SK-N-SH (cell line): ENCODE measurements at regions not wholly inside any gene's neighbourhood (a gene's known extent, or its start where the extent isn't known, plus 50 kb on each side); places are given as distances from the start of the nearest gene placed in this dataset.

Experiments
- CTCF ChIA-PET: fragments of 300-600, 350-600 bp; formaldehyde crosslinking; extraction: SDS; loops from one replicate; lab custom pipeline; 2021; lab: Yijun Ruan, JAX
- POLR2A ChIA-PET: fragments of 350-600 bp; sonication (Branson Sonifier 250); formaldehyde crosslinking; extraction: SDS; loops from one replicate; lab custom pipeline; 2020; ENCODE audit warnings: antibody characterized with exemption, inconsistent platforms; lab: Yijun Ruan, JAX
- DNase-seq: peaks from one replicate; pipeline ENCODE4 v3.0.0; 2012
- H2AFZ ChIP-seq: fragments of 200-600 bp; sonication (generic); 2 replicates; pipeline ENCODE4 v1.8.1; 2016; ENCODE audit warnings: antibody characterized with exemption, mild to moderate bottlenecking, low read depth
- H3F3A ChIP-seq: fragments of 200-600 bp; sonication (generic); replicated peaks from 2 replicates; pipeline ENCODE3; 2016; ENCODE audit warnings: antibody characterized with exemption, mild to moderate bottlenecking; ENCODE audit not compliant: insufficient read depth
- H3K27ac ChIP-seq, 2 experiments: fragments of 200-500 bp in 1 of 2; fragments of 200-600 bp in 1 of 2; sonication (Bioruptor generic) in 1 of 2; sonication (generic), shearing (Covaris generic) in 1 of 2; 2 replicates each; pipeline versions ENCODE4 v1.5.1 to v1.6.1; 2014 to 2016; ENCODE audit warnings: low read depth in 2 of 2, inconsistent platforms in 1 of 2, low read length in 1 of 2, mild to moderate bottlenecking in 1 of 2, mixed read lengths in 1 of 2
- H3K27me3 ChIP-seq: fragments of 200-600 bp; sonication (generic), shearing (Covaris generic); 2 replicates; pipeline ENCODE4 v1.6.1; 2016; ENCODE audit warnings: mixed run types; ENCODE audit not compliant: insufficient read depth
- H3K36me3 ChIP-seq, 2 experiments: fragments of 200-500 bp in 1 of 2; fragments of 200-600 bp in 1 of 2; sonication (Bioruptor generic) in 1 of 2; sonication (generic) in 1 of 2; replicated peaks in 1 of 2; 2 replicates each; pipeline versions ENCODE3 to v1.5.1; 2014 to 2016; ENCODE audit warnings: low read length in 1 of 2, mild to moderate bottlenecking in 1 of 2; ENCODE audit not compliant: insufficient read depth in 2 of 2, control insufficient read depth in 1 of 2
- H3K4me1 ChIP-seq, 2 experiments: fragments of 200-500 bp in 1 of 2; fragments of 200-600 bp in 1 of 2; sonication (Bioruptor generic) in 1 of 2; sonication (generic), shearing (Covaris generic) in 1 of 2; 2 replicates each; pipeline versions ENCODE4 v1.5.1 to v1.6.1; 2014 to 2016; ENCODE audit warnings: low read depth in 1 of 2, low read length in 1 of 2, mixed run types in 1 of 2; ENCODE audit not compliant: insufficient read depth in 2 of 2, control insufficient read depth in 1 of 2
- H3K4me2 ChIP-seq: fragments of 200-600 bp; sonication (generic), shearing (Covaris generic); 2 replicates; pipeline ENCODE4 v1.6.1; 2017; ENCODE audit warnings: mixed run types
- H3K4me3 ChIP-seq, 2 experiments: fragments of 200-500 bp in 1 of 2; fragments of 200-600 bp in 1 of 2; sonication (Bioruptor generic) in 1 of 2; sonication (generic), shearing (Covaris generic) in 1 of 2; 2 replicates each; pipeline versions ENCODE4 v1.5.1 to v1.8.1; 2014 to 2016; ENCODE audit warnings: low read depth in 2 of 2, inconsistent platforms in 1 of 2, low read length in 1 of 2, mild to moderate bottlenecking in 1 of 2, mixed read lengths in 1 of 2, moderate library complexity in 1 of 2
- H3K79me2 ChIP-seq: fragments of 200-600 bp; sonication (generic); 2 replicates; pipeline ENCODE4 v1.8.1; 2017; ENCODE audit warnings: mild to moderate bottlenecking; ENCODE audit not compliant: insufficient read depth
- H3K9ac ChIP-seq: fragments of 200-600 bp; sonication (generic); 2 replicates; pipeline ENCODE4 v1.6.1; 2017; ENCODE audit warnings: mixed run types
- H3K9me2 ChIP-seq: fragments of 200-600 bp; sonication (generic); 2 replicates; pipeline ENCODE4 v1.6.1; 2017; ENCODE audit warnings: mixed run types
- H3K9me3 ChIP-seq: fragments of 200-600 bp; sonication (generic); 2 replicates; pipeline ENCODE4 v1.6.1; 2017; ENCODE audit warnings: mixed run types, mild to moderate bottlenecking, moderate library complexity
- H4K20me1 ChIP-seq: fragments of 200-600 bp; sonication (generic); 2 replicates; pipeline ENCODE4 v1.6.1; 2017; ENCODE audit warnings: mild to moderate bottlenecking, mixed run types; ENCODE audit not compliant: insufficient read depth
- ELF1 ChIP-seq: IDR thresholded peaks from 2 replicates; pipeline ENCODE4 v1.4.0; 2012
- EZH2phosphoT487 ChIP-seq: fragments of 200-600 bp; sonication (generic); IDR thresholded peaks from 2 replicates; pipeline ENCODE4 v1.6.1; 2017; ENCODE audit warnings: low read depth, mixed run types, mild to moderate bottlenecking, antibody characterized with exemption, moderate library complexity, borderline replicate concordance
- FOSL2 ChIP-seq: IDR thresholded peaks from 2 replicates; pipeline ENCODE4 v1.4.0; 2012; ENCODE audit warnings: low read depth, mild to moderate bottlenecking, moderate library complexity, borderline replicate concordance
- FOXJ3 ChIP-seq: sonication (generic); formaldehyde crosslinking; IDR thresholded peaks from 2 replicates; pipeline ENCODE4 v1.5.1; 2020; ENCODE audit warnings: mild to moderate bottlenecking, missing genetic modification reagents
- FOXM1 ChIP-seq: IDR thresholded peaks from 2 replicates; pipeline ENCODE4 v1.4.0; 2012; ENCODE audit warnings: low read depth, mild to moderate bottlenecking
- JUND ChIP-seq: IDR thresholded peaks from 2 replicates; pipeline ENCODE4 v1.4.0; 2012
- NFIC ChIP-seq: IDR thresholded peaks from 2 replicates; pipeline ENCODE4 v1.4.0; 2012; ENCODE audit warnings: borderline replicate concordance
- POLR2AphosphoS5 ChIP-seq: IDR thresholded peaks from 2 replicates; pipeline ENCODE4 v1.6.1; 2012; ENCODE audit warnings: low read depth, low read length
- RCOR1 ChIP-seq: fragments of 150-350 bp; IDR thresholded peaks from 2 replicates; pipeline ENCODE4 v1.6.1; 2017; ENCODE audit warnings: antibody characterized with exemption, low read length
- RFX5 ChIP-seq: IDR thresholded peaks from 2 replicates; pipeline ENCODE4 v1.6.1; 2012; ENCODE audit warnings: mild to moderate bottlenecking, improper control_type of control experiment, low read length
- SIN3A ChIP-seq: IDR thresholded peaks from 2 replicates; pipeline ENCODE4 v1.6.1; 2012; ENCODE audit warnings: low read depth, mild to moderate bottlenecking, low read length, moderate library complexity, borderline replicate concordance
- SMC3 ChIP-seq: IDR thresholded peaks from 2 replicates; pipeline ENCODE4 v1.6.1; 2012; ENCODE audit warnings: low read depth, low read length, improper control_type of control experiment
- WGBS: methylation state at CpG from one replicate; pipeline ENCODE4 v1.1.6; 2017; ENCODE audit warnings: low lambda C conversion rate; 5-methylcytosine and 5-hydroxymethylcytosine counted together
- TF ChIP-seq, protein P1 (sequence below): fragments of 150-350 bp; IDR thresholded peaks from 2 replicates; pipeline ENCODE4 v1.6.1; 2017; ENCODE audit warnings: antibody characterized with exemption, low read length, low read depth, borderline replicate concordance
- TF ChIP-seq, protein P2 (sequence below): fragments of 150-350 bp; IDR thresholded peaks from 2 replicates; pipeline ENCODE4 v1.6.1; 2016; ENCODE audit warnings: mild to moderate bottlenecking, low read depth, low read length
- TF ChIP-seq, protein P3 (sequence below): IDR thresholded peaks from 2 replicates; pipeline ENCODE4 v1.4.0; 2012; ENCODE audit warnings: low read depth, borderline replicate concordance
- TF ChIP-seq, protein P4 (sequence below): fragments of 200-600 bp; sonication (generic); IDR thresholded peaks from 2 replicates; pipeline ENCODE4 v1.6.1; 2017; ENCODE audit warnings: antibody characterized with exemption, mild to moderate bottlenecking, moderate library complexity
- TF ChIP-seq, protein P5 (sequence below): IDR thresholded peaks from 2 replicates; pipeline ENCODE4 v1.6.1; 2012; ENCODE audit warnings: mild to moderate bottlenecking, low read depth, low read length, moderate library complexity
- TF ChIP-seq, protein P6 (sequence below): IDR thresholded peaks from 2 replicates; pipeline ENCODE4 v1.4.0; 2012; ENCODE audit warnings: low read depth, borderline replicate concordance

DNA sequence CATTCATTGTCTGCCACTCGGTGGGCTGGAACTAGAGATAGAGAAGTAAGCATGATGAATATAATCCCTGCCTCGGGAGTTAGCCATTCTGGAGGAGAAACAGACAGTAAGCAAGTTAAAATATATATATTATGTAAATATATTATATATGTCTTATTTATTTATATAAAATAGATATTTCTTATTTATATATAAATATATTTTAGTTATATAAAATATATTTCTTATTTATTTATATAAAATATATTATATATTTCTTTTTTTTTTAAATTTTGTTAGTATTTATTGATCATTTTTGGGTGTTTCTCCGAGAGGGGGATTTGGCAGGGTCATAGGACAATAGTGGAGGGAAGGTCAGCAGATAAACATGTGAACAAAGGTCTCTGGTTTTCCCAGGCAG, 78.1 kb upstream of the TBX5 start:
- Histone ChIP-seq H3K4me2 (no peak overlapping the region), H2AFZ (no peak overlapping the region), H3K27me3 (peaks cover 35% of the 10 kb centered on the region), H3K4me1 (no peaks in the 10 kb centered on the region), H3K4me3 (no peak overlapping the region), H3K27ac (no peak overlapping the region), H4K20me1 (no peaks in the 10 kb centered on the region), H3K9ac (no peak overlapping the region), H3K9me2 (no peaks in the 10 kb centered on the region), H3K79me2 (no peaks in the 10 kb centered on the region), H3K36me3 (no peaks in the 10 kb centered on the region), H3F3A (no peaks in the 10 kb centered on the region), H3K9me3 (no peaks in the 10 kb centered on the region)
- no peak for DNase-seq
- POLR2A ChIA-PET: no interaction called here
- TF ChIP-seq, protein P1, sequence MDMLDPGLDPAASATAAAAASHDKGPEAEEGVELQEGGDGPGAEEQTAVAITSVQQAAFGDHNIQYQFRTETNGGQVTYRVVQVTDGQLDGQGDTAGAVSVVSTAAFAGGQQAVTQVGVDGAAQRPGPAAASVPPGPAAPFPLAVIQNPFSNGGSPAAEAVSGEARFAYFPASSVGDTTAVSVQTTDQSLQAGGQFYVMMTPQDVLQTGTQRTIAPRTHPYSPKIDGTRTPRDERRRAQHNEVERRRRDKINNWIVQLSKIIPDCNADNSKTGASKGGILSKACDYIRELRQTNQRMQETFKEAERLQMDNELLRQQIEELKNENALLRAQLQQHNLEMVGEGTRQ: no peak
- TF ChIP-seq JUND (no peak), RCOR1 (no peak), EZH2phosphoT487 (no peak), FOXJ3 (CRISPR knock-in tag) (no peak), SMC3 (no peak), FOSL2 (no peak), POLR2AphosphoS5 (no peak), RFX5 (no peak), SIN3A (no peak), ELF1 (no peak), FOXM1 (no peak), NFIC (no peak)
- TF ChIP-seq, protein P2, sequence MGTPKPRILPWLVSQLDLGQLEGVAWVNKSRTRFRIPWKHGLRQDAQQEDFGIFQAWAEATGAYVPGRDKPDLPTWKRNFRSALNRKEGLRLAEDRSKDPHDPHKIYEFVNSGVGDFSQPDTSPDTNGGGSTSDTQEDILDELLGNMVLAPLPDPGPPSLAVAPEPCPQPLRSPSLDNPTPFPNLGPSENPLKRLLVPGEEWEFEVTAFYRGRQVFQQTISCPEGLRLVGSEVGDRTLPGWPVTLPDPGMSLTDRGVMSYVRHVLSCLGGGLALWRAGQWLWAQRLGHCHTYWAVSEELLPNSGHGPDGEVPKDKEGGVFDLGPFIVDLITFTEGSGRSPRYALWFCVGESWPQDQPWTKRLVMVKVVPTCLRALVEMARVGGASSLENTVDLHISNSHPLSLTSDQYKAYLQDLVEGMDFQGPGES: no peak
- TF ChIP-seq, protein P3, sequence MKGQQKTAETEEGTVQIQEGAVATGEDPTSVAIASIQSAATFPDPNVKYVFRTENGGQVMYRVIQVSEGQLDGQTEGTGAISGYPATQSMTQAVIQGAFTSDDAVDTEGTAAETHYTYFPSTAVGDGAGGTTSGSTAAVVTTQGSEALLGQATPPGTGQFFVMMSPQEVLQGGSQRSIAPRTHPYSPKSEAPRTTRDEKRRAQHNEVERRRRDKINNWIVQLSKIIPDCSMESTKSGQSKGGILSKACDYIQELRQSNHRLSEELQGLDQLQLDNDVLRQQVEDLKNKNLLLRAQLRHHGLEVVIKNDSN: no peak
- TF ChIP-seq, protein P4, sequence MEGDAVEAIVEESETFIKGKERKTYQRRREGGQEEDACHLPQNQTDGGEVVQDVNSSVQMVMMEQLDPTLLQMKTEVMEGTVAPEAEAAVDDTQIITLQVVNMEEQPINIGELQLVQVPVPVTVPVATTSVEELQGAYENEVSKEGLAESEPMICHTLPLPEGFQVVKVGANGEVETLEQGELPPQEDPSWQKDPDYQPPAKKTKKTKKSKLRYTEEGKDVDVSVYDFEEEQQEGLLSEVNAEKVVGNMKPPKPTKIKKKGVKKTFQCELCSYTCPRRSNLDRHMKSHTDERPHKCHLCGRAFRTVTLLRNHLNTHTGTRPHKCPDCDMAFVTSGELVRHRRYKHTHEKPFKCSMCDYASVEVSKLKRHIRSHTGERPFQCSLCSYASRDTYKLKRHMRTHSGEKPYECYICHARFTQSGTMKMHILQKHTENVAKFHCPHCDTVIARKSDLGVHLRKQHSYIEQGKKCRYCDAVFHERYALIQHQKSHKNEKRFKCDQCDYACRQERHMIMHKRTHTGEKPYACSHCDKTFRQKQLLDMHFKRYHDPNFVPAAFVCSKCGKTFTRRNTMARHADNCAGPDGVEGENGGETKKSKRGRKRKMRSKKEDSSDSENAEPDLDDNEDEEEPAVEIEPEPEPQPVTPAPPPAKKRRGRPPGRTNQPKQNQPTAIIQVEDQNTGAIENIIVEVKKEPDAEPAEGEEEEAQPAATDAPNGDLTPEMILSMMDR: no peak
- TF ChIP-seq, protein P5, sequence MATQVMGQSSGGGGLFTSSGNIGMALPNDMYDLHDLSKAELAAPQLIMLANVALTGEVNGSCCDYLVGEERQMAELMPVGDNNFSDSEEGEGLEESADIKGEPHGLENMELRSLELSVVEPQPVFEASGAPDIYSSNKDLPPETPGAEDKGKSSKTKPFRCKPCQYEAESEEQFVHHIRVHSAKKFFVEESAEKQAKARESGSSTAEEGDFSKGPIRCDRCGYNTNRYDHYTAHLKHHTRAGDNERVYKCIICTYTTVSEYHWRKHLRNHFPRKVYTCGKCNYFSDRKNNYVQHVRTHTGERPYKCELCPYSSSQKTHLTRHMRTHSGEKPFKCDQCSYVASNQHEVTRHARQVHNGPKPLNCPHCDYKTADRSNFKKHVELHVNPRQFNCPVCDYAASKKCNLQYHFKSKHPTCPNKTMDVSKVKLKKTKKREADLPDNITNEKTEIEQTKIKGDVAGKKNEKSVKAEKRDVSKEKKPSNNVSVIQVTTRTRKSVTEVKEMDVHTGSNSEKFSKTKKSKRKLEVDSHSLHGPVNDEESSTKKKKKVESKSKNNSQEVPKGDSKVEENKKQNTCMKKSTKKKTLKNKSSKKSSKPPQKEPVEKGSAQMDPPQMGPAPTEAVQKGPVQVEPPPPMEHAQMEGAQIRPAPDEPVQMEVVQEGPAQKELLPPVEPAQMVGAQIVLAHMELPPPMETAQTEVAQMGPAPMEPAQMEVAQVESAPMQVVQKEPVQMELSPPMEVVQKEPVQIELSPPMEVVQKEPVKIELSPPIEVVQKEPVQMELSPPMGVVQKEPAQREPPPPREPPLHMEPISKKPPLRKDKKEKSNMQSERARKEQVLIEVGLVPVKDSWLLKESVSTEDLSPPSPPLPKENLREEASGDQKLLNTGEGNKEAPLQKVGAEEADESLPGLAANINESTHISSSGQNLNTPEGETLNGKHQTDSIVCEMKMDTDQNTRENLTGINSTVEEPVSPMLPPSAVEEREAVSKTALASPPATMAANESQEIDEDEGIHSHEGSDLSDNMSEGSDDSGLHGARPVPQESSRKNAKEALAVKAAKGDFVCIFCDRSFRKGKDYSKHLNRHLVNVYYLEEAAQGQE: no peak
- TF ChIP-seq, protein P6, sequence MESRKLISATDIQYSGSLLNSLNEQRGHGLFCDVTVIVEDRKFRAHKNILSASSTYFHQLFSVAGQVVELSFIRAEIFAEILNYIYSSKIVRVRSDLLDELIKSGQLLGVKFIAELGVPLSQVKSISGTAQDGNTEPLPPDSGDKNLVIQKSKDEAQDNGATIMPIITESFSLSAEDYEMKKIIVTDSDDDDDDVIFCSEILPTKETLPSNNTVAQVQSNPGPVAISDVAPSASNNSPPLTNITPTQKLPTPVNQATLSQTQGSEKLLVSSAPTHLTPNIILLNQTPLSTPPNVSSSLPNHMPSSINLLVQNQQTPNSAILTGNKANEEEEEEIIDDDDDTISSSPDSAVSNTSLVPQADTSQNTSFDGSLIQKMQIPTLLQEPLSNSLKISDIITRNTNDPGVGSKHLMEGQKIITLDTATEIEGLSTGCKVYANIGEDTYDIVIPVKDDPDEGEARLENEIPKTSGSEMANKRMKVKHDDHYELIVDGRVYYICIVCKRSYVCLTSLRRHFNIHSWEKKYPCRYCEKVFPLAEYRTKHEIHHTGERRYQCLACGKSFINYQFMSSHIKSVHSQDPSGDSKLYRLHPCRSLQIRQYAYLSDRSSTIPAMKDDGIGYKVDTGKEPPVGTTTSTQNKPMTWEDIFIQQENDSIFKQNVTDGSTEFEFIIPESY: no peak
- CTCF ChIA-PET: interaction anchor here (1.5 kb wide), 1 partner anchor 24 kb away, joined by 7 read pairs; no protein-coding TSS in a partner anchor
- 3% methylated on average over 3 of the region's 3 CpGs for WGBS
